Upper lobe of left lung (tissue), 6 donors: ENCODE measurements at regions not wholly inside any gene's neighbourhood (a gene's known extent, or its start where the extent isn't known, plus 50 kb on each side); places are given as distances from the start of the nearest gene placed in this dataset.

Source experiments
- ATAC-seq, 2 donors: fragments of 200-7000 bp; cut with Tn5 transposase; one replicate each; pipeline ENCODE4 v1.9.1; 2022; ENCODE audit warnings: mild to moderate bottlenecking in 2 of 2, moderate library complexity in 2 of 2; ENCODE audit not compliant: low FRiP score in 2 of 2
- DNase-seq, 2 donors: peaks; one replicate each; pipeline ENCODE4 v3.0.0-alpha.2; 2019 to 2020
- H3K27ac ChIP-seq, 4 donors: fragments of 200-600 bp; sonication (generic); one replicate each; pipeline ENCODE4 v1.5.1; 2016 to 2019
- H3K27me3 ChIP-seq, 4 donors: fragments of 200-600 bp; sonication (generic); one replicate each; pipeline ENCODE4 v1.5.1; 2017 to 2019
- H3K36me3 ChIP-seq, 4 donors: fragments of 200-600 bp; sonication (generic); one replicate each; pipeline ENCODE4 v1.5.1; 2016 to 2019
- H3K4me1 ChIP-seq, 4 donors: fragments of 200-600 bp; sonication (generic); one replicate each; pipeline ENCODE4 v1.5.1; 2018 to 2019
- H3K4me3 ChIP-seq, 4 donors: fragments of 200-600 bp; sonication (generic); one replicate each; pipeline ENCODE4 v1.5.1; 2017 to 2019; ENCODE audit warnings: mild to moderate bottlenecking in 2 of 4, moderate library complexity in 1 of 4
- H3K9me3 ChIP-seq, 4 donors: fragments of 200-600 bp; sonication (generic); one replicate each; pipeline ENCODE4 v1.5.1; 2018 to 2019
- CTCF ChIP-seq, 6 experiments: fragments of 450-650 bp in 4 of 6; fragments of 200-600 bp in 2 of 6; sonication (generic) in 2 of 6; IDR thresholded peaks; one replicate each; pipeline ENCODE4 v1.5.1; 2016 to 2019; ENCODE audit warnings: antibody characterized with exemption in 6 of 6
- EP300 ChIP-seq, 4 donors: sonication (generic); formaldehyde crosslinking; IDR thresholded peaks; one replicate each; pipeline ENCODE4 v1.5.1; 2017; ENCODE audit warnings: antibody characterized with exemption in 4 of 4, control low read depth in 2 of 4
- POLR2A ChIP-seq, 4 donors: fragments of 450-650 bp; IDR thresholded peaks; one replicate each; pipeline ENCODE4 v1.5.1; 2016 to 2017; ENCODE audit warnings: antibody characterized with exemption in 4 of 4, mild to moderate bottlenecking in 2 of 4
- POLR2AphosphoS5 ChIP-seq, 2 donors: sonication (generic); formaldehyde crosslinking; IDR thresholded peaks; one replicate each; pipeline ENCODE4 v1.5.1; 2017; ENCODE audit warnings: antibody characterized with exemption in 2 of 2
- WGBS, 2 donors: methylation state at CpG; one replicate each; pipeline ENCODE4 v1.1.5; 2017 to 2018; 5-methylcytosine and 5-hydroxymethylcytosine counted together
- donor health status: DM: no; HTN: no; CAD: no; lungs with moderate emphysema.
- donor health status: DM: no; HTN: yes; CAD: no; lungs with severe emphysema.

GRCh38 chr5:130278136-130278535 is 373.9 kb downstream of the CHSY3 start:
- DNase-seq = peak in 1 of 2 donors; percentile 36
- H3K9me3 ChIP-seq = no peaks in the 10 kb centered on the region
- TF ChIP-seq POLR2A (IDR thresholded peaks at IDR 0.05) (no peak), EP300 (IDR thresholded peaks at IDR 0.05) (no peak), CTCF (IDR thresholded peaks at IDR 0.05) (no peak), POLR2AphosphoS5 (IDR thresholded peaks at IDR 0.05) (no peak)
- no peaks in the 10 kb centered on the region for H3K36me3 ChIP-seq
- ATAC-seq = peak in 1 of 2 donors; percentile 43
- H3K27ac ChIP-seq = no peak overlapping the region
- H3K4me3 ChIP-seq = no peak overlapping the region
- H3K27me3 ChIP-seq = no peaks in the 10 kb centered on the region
- 95 to 100% methylated on average over 2 to 7 of the region's 8 CpGs for WGBS, 2 donors
- H3K4me1 ChIP-seq = no peaks in the 10 kb centered on the region

- 93 to 95% methylated on average over 3 to 8 of the region's 8 CpGs for WGBS, 2 donors
- H3K27me3 ChIP-seq = no peaks in the 10 kb centered on the region
- H3K4me1 ChIP-seq = no peaks in the 10 kb centered on the region
- H3K4me3 ChIP-seq = no peak overlapping the region
- DNase-seq (no peak), ATAC-seq (peak in 1 of 2 donors; percentile 59)
- no peaks in the 10 kb centered on the region for H3K9me3 ChIP-seq
- H3K27ac ChIP-seq = no peak overlapping the region
- TF ChIP-seq POLR2AphosphoS5 (IDR thresholded peaks at IDR 0.05) = no peak
- TF ChIP-seq EP300 (IDR thresholded peaks at IDR 0.05) = no peak
- no peak for TF ChIP-seq CTCF (IDR thresholded peaks at IDR 0.05)
- TF ChIP-seq POLR2A (IDR thresholded peaks at IDR 0.05) = no peak
- no peaks in the 10 kb centered on the region for H3K36me3 ChIP-seq
Observed at GRCh38 chr5:130277522-130277921, 373.3 kb downstream of the CHSY3 start.

- 80 to 96% methylated on average over 1 to 4 of the region's 5 CpGs for WGBS, 2 donors
- ATAC-seq (peak in 1 of 2 donors; percentile 37), DNase-seq (peak in 1 of 2 donors; percentile 28)
- Histone ChIP-seq H3K9me3 (no peaks in the 10 kb centered on the region), H3K27ac (no peak overlapping the region), H3K4me1 (no peaks in the 10 kb centered on the region), H3K36me3 (no peaks in the 10 kb centered on the region), H3K4me3 (no peak overlapping the region), H3K27me3 (no peaks in the 10 kb centered on the region)
- TF ChIP-seq CTCF (IDR thresholded peaks at IDR 0.05) = no peak
- no peak for TF ChIP-seq POLR2AphosphoS5 (IDR thresholded peaks at IDR 0.05)
- TF ChIP-seq EP300 (IDR thresholded peaks at IDR 0.05) = no peak
- TF ChIP-seq POLR2A (IDR thresholded peaks at IDR 0.05) = no peak
Observed at GRCh38 chr5:130277002-130277401, 372.7 kb downstream of the CHSY3 start.

GRCh38 chr5:130272837-130273236 is 368.6 kb downstream of the CHSY3 start:
- Histone ChIP-seq H3K36me3 (no peaks in the 10 kb centered on the region), H3K4me1 (no peaks in the 10 kb centered on the region), H3K27ac (no peak overlapping the region), H3K4me3 (no peak overlapping the region), H3K9me3 (no peaks in the 10 kb centered on the region), H3K27me3 (no peaks in the 10 kb centered on the region)
- DNase-seq (no peak), ATAC-seq (no peak)
- 83 to 96% methylated on average over 2 of the region's 2 CpGs for WGBS, 2 donors
- TF ChIP-seq POLR2AphosphoS5 (IDR thresholded peaks at IDR 0.05) (no peak), EP300 (IDR thresholded peaks at IDR 0.05) (no peak), POLR2A (IDR thresholded peaks at IDR 0.05) (no peak), CTCF (IDR thresholded peaks at IDR 0.05) (no peak)

GRCh38 chr5:130270786-130271185 is 366.5 kb downstream of the CHSY3 start:
- H3K27me3 ChIP-seq = no peaks in the 10 kb centered on the region
- no peaks in the 10 kb centered on the region for H3K36me3 ChIP-seq
- no peaks in the 10 kb centered on the region for H3K4me1 ChIP-seq
- ATAC-seq (no peak), DNase-seq (no peak)
- H3K27ac ChIP-seq = no peak overlapping the region
- H3K9me3 ChIP-seq = no peaks in the 10 kb centered on the region
- H3K4me3 ChIP-seq = no peak overlapping the region
- TF ChIP-seq CTCF (IDR thresholded peaks at IDR 0.05) (no peak), POLR2A (IDR thresholded peaks at IDR 0.05) (no peak), POLR2AphosphoS5 (IDR thresholded peaks at IDR 0.05) (no peak), EP300 (IDR thresholded peaks at IDR 0.05) (no peak)
